Breast epithelium (tissue), 3 donors: ENCODE measurements at regions not wholly inside any gene's neighbourhood (a gene's known extent, or its start where the extent isn't known, plus 50 kb on each side); places are given as distances from the start of the nearest gene placed in this dataset.

Experiments
- POLR2A ChIP-seq: fragments of 450-650 bp; IDR thresholded peaks from one replicate; pipeline ENCODE4 v1.6.1; 2016; ENCODE audit warnings: antibody characterized with exemption, mild to moderate bottlenecking, moderate library complexity
- POLR2AphosphoS5 ChIP-seq, 3 donors: sonication (generic); formaldehyde crosslinking; IDR thresholded peaks; one replicate each; pipeline ENCODE4 v1.6.1; 2017; ENCODE audit warnings: antibody characterized with exemption in 3 of 3
- TF ChIP-seq, protein P1 (sequence below), 3 donors: fragments of 450-650 bp; IDR thresholded peaks; one replicate each; pipeline ENCODE4 v1.5.1; 2016 to 2017; ENCODE audit warnings: antibody characterized with exemption in 3 of 3, mild to moderate bottlenecking in 3 of 3, moderate library complexity in 3 of 3

DNA sequence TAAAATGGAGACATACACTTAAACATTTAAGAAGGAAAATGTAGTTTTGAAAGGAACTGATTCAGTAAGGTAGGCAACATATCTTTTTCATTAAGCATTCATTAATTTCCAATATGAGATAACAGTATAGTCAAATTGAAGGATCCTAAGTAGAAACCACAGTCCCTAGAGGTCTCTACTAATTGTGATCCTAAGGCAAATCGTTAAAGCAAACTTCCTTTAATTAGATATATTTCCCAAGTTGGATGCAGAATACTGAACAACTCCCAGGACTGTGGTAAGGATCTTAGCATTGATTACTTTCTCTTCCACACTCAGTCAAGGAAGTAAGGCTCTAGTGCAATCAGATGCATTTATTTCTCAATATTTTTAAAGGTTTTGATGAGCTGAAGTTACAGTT is 604.1 kb upstream of the GJE1 start:
- no peak for TF ChIP-seq POLR2A
- TF ChIP-seq, protein P1, sequence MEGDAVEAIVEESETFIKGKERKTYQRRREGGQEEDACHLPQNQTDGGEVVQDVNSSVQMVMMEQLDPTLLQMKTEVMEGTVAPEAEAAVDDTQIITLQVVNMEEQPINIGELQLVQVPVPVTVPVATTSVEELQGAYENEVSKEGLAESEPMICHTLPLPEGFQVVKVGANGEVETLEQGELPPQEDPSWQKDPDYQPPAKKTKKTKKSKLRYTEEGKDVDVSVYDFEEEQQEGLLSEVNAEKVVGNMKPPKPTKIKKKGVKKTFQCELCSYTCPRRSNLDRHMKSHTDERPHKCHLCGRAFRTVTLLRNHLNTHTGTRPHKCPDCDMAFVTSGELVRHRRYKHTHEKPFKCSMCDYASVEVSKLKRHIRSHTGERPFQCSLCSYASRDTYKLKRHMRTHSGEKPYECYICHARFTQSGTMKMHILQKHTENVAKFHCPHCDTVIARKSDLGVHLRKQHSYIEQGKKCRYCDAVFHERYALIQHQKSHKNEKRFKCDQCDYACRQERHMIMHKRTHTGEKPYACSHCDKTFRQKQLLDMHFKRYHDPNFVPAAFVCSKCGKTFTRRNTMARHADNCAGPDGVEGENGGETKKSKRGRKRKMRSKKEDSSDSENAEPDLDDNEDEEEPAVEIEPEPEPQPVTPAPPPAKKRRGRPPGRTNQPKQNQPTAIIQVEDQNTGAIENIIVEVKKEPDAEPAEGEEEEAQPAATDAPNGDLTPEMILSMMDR (IDR thresholded peaks at IDR 0.05): no peak
- no peak for TF ChIP-seq POLR2AphosphoS5 (IDR thresholded peaks at IDR 0.05)
